ENCODE measurements at regions not wholly inside any gene's neighbourhood (a gene's known extent, or its start where the extent isn't known, plus 50 kb on each side); places are given as distances from the start of the nearest gene placed in this dataset.
A peak's percentile ranks its signal among the peaks of the same experiment; 100 is the strongest.
"Not testable (repeated sequence)": the region's sequence is repeated elsewhere in the genome, so short reads cannot be mapped to it uniquely, and the experiment has no call there.

DNA sequence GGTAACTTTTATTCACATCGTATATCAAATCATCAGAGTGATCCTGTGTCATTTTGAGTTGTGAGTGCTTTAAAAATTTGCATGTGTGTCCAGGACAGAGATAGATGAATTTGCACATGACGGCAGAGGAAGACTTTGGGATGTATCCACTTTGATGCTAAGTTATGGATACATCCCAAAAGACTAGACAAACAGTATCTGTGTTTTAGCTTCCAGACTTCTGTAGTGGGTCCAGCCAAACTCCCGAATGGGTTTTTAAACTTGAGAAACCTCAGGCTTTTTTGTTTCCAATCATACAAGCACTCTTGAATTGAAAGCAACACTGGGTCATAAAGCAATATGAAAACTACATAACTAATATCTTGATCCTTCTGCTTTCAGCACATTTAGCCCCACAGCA lies 213.8 kb downstream of the C9orf152 start:
- CTCF ChIA-PET = no interaction called here
- TF ChIP-seq, protein P1, sequence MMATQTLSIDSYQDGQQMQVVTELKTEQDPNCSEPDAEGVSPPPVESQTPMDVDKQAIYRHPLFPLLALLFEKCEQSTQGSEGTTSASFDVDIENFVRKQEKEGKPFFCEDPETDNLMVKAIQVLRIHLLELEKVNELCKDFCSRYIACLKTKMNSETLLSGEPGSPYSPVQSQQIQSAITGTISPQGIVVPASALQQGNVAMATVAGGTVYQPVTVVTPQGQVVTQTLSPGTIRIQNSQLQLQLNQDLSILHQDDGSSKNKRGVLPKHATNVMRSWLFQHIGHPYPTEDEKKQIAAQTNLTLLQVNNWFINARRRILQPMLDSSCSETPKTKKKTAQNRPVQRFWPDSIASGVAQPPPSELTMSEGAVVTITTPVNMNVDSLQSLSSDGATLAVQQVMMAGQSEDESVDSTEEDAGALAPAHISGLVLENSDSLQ (IDR thresholded peaks at IDR 0.05) = no peak
- no peak for TF ChIP-seq HDGF (IDR thresholded peaks at IDR 0.05; ENCODE audit: borderline replicate concordance)
- no peak for TF ChIP-seq TARDBP (IDR thresholded peaks at IDR 0.05)
- no peak for TF ChIP-seq SP1 (IDR thresholded peaks at IDR 0.05)
- TF ChIP-seq BHLHE40 (IDR thresholded peaks at IDR 0.05; ENCODE audit: borderline replicate concordance) = no peak
- no peak for TF ChIP-seq LEF1 (IDR thresholded peaks at IDR 0.05; ENCODE audit: borderline replicate concordance)
- TF ChIP-seq ZNF384 (IDR thresholded peaks at IDR 0.05) = no peak
- no peak for TF ChIP-seq L3MBTL2 (conservative IDR thresholded peaks at IDR 0.05)
- TF ChIP-seq CTBP1 (IDR thresholded peaks at IDR 0.05; ENCODE audit: borderline replicate concordance) = no peak
- TF ChIP-seq FOXM1 (IDR thresholded peaks at IDR 0.05; ENCODE audit: borderline replicate concordance) = no peak
- TF ChIP-seq FOXK2 (IDR thresholded peaks at IDR 0.05) = no peak
- TF ChIP-seq SUZ12 (IDR thresholded peaks at IDR 0.05) = no peak
- POLR2A ChIA-PET = no interaction called here
- no peak for DNase-seq (ENCODE audit: extremely low spot score)

DNA sequence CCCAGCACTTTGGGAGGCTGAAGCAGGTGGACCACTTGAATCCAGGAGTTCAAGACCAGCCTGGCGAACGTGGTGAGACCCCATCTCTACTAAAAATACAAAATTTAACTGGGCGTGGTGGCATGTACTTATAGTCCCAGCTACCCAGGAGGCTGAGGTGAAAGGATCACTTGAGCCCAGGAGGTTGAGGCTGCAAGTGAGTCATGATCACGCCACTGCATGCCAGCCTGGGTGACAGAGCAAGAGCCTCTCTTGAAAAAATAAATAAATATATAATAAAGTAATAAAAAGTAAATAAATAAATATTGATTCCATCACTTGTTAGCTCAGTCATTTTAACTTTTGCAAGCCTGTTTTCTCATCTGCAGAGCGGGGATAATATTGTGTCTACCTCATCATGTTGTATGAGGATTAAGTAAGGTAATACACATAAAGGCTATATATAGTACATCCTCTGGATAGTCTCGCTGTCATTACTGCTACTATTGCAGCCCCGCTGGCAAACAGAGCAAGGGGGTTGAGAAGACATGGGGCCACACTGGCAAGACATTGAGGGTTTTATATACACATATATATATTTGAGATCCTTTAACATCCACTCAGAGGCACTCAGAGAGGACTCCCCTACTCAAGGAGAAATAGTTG lies 210.9 kb downstream of the C9orf152 start:
- no peak for DNase-seq (ENCODE audit: extremely low spot score)
- TF ChIP-seq CTBP1 (IDR thresholded peaks at IDR 0.05; ENCODE audit: borderline replicate concordance) = no peak
- TF ChIP-seq ELF4 (IDR thresholded peaks at IDR 0.05) = no peak
- TF ChIP-seq ARNT (IDR thresholded peaks at IDR 0.05) = no peak
- TF ChIP-seq FOXA1 (IDR thresholded peaks at IDR 0.05) = no peak
- no peak for TF ChIP-seq NFRKB (IDR thresholded peaks at IDR 0.05)
- TF ChIP-seq FOXM1 (IDR thresholded peaks at IDR 0.05; ENCODE audit: borderline replicate concordance) = no peak
- TF ChIP-seq SUZ12 (IDR thresholded peaks at IDR 0.05) = no peak
- no peak for TF ChIP-seq TARDBP (IDR thresholded peaks at IDR 0.05)
- no peak for TF ChIP-seq HDGF (IDR thresholded peaks at IDR 0.05; ENCODE audit: borderline replicate concordance)
- no peak for TF ChIP-seq LEF1 (IDR thresholded peaks at IDR 0.05; ENCODE audit: borderline replicate concordance)
- no peak for TF ChIP-seq BHLHE40 (IDR thresholded peaks at IDR 0.05; ENCODE audit: borderline replicate concordance)
- TF ChIP-seq L3MBTL2 (conservative IDR thresholded peaks at IDR 0.05) = no peak
- TF ChIP-seq ZNF384 (IDR thresholded peaks at IDR 0.05) = no peak
- ChIA-PET POLR2A (no interaction called here), CTCF (no interaction called here)

DNA sequence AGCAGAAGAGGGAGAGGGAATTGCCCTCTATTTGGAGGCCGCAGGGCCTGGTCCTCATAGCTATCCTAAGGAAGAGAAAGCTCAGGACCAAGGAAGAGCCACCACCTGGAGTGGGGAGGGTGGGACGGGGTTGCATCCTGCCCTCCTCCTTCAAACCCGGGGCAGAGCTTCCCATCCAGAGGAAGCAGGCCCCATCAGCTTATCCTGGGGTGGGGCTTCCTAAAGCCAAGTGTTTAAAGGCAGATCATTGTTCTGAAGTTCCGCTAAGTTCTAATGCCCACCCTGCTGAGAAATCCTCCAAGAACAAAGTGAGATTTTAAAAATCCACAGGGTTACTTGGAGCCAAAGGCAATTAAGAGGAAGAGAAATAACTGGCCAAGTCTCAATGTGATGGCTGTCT lies 210.3 kb downstream of the C9orf152 start:
- TF ChIP-seq BHLHE40 (IDR thresholded peaks at IDR 0.05; ENCODE audit: borderline replicate concordance) (no peak), CTBP1 (IDR thresholded peaks at IDR 0.05; ENCODE audit: borderline replicate concordance) (no peak), FOXM1 (IDR thresholded peaks at IDR 0.05; ENCODE audit: borderline replicate concordance) (no peak), ARNT (IDR thresholded peaks at IDR 0.05) (no peak), NFRKB (IDR thresholded peaks at IDR 0.05) (no peak), SUZ12 (IDR thresholded peaks at IDR 0.05) (no peak), L3MBTL2 (conservative IDR thresholded peaks at IDR 0.05) (no peak), LEF1 (IDR thresholded peaks at IDR 0.05; ENCODE audit: borderline replicate concordance) (no peak), SP1 (IDR thresholded peaks at IDR 0.05) (no peak), HDGF (IDR thresholded peaks at IDR 0.05; ENCODE audit: borderline replicate concordance) (no peak)
- TF ChIP-seq, protein P1 (IDR thresholded peaks at IDR 0.05) = no peak
- POLR2A ChIA-PET = no interaction called here
- DNase-seq (ENCODE audit: extremely low spot score) = no peak
- CTCF ChIA-PET = no interaction called here

DNA sequence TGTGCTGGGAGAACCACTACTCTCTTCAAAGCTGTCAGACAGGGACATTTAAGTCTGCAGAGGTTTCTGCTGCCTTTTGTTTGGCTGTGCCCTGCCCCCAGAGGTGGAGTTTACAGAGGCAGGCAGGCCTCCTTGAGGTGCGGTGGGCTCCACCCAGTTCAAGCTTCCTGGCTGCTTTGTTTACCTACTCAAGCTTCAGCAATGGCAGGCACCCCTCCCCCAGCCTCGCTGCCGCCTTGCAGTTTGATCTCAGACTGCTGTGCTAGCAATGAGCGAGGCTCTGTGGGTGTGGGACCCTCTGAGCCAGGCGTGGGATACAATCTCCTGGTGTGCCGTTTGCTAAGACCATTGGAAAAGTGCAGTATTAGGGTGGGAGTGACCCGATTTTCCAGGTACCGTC lies 202.4 kb downstream of the C9orf152 start:
- CTCF ChIA-PET; DNase-seq (ENCODE audit: extremely low spot score); POLR2A ChIA-PET: not testable (repeated sequence)

DNA sequence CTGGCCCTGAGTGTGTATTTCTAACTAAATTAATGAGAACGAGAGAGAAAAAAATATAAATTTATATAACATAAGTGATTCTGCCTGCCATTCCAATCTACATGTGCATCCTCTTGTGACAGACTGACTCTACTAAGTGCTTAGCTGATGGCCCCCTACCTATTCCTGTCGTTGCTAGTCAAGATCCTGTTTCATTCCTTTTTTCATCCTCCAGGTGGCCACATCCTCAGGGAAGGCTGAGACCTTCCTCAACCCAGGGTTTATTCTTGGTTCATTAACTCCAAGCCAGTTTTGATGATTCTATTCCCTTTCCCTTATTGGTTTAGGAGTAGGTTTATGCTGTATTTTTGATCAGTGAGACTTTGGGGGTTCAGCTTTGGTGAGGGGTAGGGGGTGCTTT lies 201.3 kb downstream of the C9orf152 start:
- POLR2A ChIA-PET = no interaction called here
- DNase-seq (ENCODE audit: extremely low spot score) = peak; percentile 14
- TF ChIP-seq FOXM1 (IDR thresholded peaks at IDR 0.05; ENCODE audit: borderline replicate concordance) (no peak), BHLHE40 (IDR thresholded peaks at IDR 0.05; ENCODE audit: borderline replicate concordance) (no peak), CTBP1 (IDR thresholded peaks at IDR 0.05; ENCODE audit: borderline replicate concordance) (no peak), FOXK2 (IDR thresholded peaks at IDR 0.05) (no peak), L3MBTL2 (conservative IDR thresholded peaks at IDR 0.05) (no peak), HDGF (IDR thresholded peaks at IDR 0.05; ENCODE audit: borderline replicate concordance) (no peak), ARNT (IDR thresholded peaks at IDR 0.05) (no peak), FOXA1 (IDR thresholded peaks at IDR 0.05) (no peak), TARDBP (IDR thresholded peaks at IDR 0.05) (no peak), ZNF384 (IDR thresholded peaks at IDR 0.05) (no peak), SUZ12 (IDR thresholded peaks at IDR 0.05) (no peak), SP1 (IDR thresholded peaks at IDR 0.05) (no peak), LEF1 (IDR thresholded peaks at IDR 0.05; ENCODE audit: borderline replicate concordance) (no peak), ELF4 (IDR thresholded peaks at IDR 0.05) (no peak), NFRKB (IDR thresholded peaks at IDR 0.05) (no peak)
- CTCF ChIA-PET = no interaction called here

DNA sequence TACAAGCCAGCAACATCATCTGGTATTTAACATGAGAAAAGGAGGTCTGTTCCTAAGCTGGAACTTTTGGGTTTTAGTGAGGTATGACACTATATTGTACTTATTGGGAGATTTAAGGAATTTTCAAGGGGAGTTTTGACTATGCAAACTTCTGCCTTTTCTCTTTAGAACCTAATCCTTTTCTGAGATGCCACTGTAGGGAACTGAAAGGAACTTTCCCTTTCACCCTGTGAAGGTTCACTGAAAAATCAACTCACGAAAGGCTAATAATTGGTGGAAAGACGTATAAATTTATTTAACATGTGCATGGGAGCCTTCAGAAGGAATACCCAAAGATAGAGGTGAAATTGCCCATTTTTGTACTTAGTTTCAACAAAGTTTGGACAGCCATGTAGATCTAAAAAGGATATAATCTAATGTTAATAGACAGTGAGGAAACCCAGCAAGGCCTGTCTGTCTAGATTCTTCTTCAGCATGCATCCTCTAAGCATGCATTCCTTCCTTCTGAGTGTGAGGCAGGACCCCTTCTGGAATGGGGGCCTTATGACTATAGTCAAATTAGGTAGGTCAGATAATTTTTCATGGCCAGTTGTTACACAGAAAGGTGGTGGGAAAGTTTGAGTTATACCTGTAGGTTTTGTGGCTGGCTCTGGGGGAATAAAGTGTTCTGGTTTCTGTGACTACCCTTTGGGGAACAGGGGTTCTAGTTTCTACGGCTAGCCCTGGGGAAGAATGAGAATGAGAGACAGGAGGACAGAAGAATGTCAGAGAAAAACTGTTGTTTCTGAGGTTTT lies 200.3 kb downstream of the C9orf152 start:
- TF ChIP-seq HDGF (IDR thresholded peaks at IDR 0.05; ENCODE audit: borderline replicate concordance) (no peak), TARDBP (IDR thresholded peaks at IDR 0.05) (no peak), ZNF384 (IDR thresholded peaks at IDR 0.05) (no peak), FOXM1 (IDR thresholded peaks at IDR 0.05; ENCODE audit: borderline replicate concordance) (no peak), LEF1 (IDR thresholded peaks at IDR 0.05; ENCODE audit: borderline replicate concordance) (no peak)
- POLR2A ChIA-PET = no interaction called here
- DNase-seq (ENCODE audit: extremely low spot score) = no peak
- CTCF ChIA-PET = no interaction called here
